ENCODE measurements at regions not wholly inside any gene's neighbourhood (a gene's known extent, or its start where the extent isn't known, plus 50 kb on each side); places are given as distances from the start of the nearest gene placed in this dataset.

DNA sequence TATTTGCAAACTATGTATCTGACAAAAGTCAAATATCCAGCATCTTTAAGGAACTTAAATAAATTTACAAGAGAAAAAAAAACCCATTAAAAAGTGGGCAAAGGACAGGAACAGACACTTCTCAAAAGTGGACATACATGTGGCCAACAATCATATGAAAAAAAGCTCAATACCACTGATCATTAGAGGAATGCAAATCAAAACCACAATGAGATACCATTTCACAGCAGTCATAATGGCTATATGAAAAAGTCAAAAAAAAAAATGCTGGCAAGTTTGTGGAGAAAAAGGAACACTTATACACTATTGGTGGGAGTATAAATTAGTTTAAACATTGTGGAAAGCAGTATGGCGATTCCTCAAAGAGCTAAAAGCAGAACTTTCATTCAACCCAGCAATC is 130.3 kb upstream of the LHCGR start:
- Histone ChIP-seq H3K36me3 (ENCODE audit: control insufficient read depth in 4 of 4, insufficient read depth in 4 of 4, low read length in 4 of 4) (no peaks in the 10 kb centered on the region), H3K4me3 (no peak overlapping the region), H3K27me3 (ENCODE audit: control insufficient read depth in 3 of 3, insufficient read depth in 3 of 3, low read length in 2 of 3) (no peaks in the 10 kb centered on the region), H3K9ac (ENCODE audit: insufficient read depth in 1 of 2, low read length in 2 of 2) (no peak overlapping the region), H3K27ac (ENCODE audit: low read depth in 1 of 2, low read length in 1 of 2) (no peak overlapping the region), H3K9me3 (ENCODE audit: control insufficient read depth in 4 of 4, insufficient read depth in 3 of 4, low read length in 3 of 4) (peaks cover 0 to 3% (median 0%) of the 10 kb centered on the region in 4 donors), H3K4me1 (ENCODE audit: control insufficient read depth in 5 of 5, insufficient read depth in 5 of 5, low read length in 5 of 5) (no peaks in the 10 kb centered on the region)
- whole genome bisulfite sequencing, 2 donors: 98 to 100% methylated on average over 1 of the region's 1 CpG
- DNase-seq: no peak
- no peak for ATAC-seq (ENCODE audit: insufficient read depth, low FRiP score)
- TF ChIP-seq, protein P1, sequence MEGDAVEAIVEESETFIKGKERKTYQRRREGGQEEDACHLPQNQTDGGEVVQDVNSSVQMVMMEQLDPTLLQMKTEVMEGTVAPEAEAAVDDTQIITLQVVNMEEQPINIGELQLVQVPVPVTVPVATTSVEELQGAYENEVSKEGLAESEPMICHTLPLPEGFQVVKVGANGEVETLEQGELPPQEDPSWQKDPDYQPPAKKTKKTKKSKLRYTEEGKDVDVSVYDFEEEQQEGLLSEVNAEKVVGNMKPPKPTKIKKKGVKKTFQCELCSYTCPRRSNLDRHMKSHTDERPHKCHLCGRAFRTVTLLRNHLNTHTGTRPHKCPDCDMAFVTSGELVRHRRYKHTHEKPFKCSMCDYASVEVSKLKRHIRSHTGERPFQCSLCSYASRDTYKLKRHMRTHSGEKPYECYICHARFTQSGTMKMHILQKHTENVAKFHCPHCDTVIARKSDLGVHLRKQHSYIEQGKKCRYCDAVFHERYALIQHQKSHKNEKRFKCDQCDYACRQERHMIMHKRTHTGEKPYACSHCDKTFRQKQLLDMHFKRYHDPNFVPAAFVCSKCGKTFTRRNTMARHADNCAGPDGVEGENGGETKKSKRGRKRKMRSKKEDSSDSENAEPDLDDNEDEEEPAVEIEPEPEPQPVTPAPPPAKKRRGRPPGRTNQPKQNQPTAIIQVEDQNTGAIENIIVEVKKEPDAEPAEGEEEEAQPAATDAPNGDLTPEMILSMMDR (IDR thresholded peaks at IDR 0.05; ENCODE audit: control extremely low read depth, extremely low read depth): no peak

DNA sequence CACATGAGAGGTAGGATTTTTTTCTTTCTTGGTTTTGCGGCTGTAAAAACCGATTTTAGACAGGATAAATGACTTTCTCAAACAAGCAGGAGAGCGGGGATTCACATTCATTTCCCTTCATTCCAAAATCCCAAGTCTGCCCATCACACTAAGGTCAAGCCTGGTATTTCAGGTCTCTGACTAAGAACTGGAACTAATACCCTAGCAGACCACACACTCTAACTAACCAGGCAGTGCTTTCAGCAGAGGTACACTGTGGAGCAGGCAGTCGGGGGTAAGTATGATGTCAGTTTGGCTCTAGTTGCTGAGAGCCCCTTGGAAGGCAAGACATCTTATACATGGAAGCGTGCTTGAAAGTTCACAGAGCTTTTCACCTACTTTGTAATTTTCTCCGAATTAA is 128.1 kb upstream of the LHCGR start:
- Histone ChIP-seq H3K9me3 (ENCODE audit: control insufficient read depth in 4 of 4, insufficient read depth in 3 of 4, low read length in 3 of 4) (peaks cover 0 to under 1% (median 0%) of the 10 kb centered on the region in 4 donors), H3K9ac (ENCODE audit: insufficient read depth in 1 of 2, low read length in 2 of 2) (no peak overlapping the region), H3K4me3 (no peak overlapping the region), H3K27ac (ENCODE audit: low read depth in 1 of 2, low read length in 1 of 2) (no peak overlapping the region), H3K36me3 (ENCODE audit: control insufficient read depth in 4 of 4, insufficient read depth in 4 of 4, low read length in 4 of 4) (no peaks in the 10 kb centered on the region), H3K4me1 (ENCODE audit: control insufficient read depth in 5 of 5, insufficient read depth in 5 of 5, low read length in 5 of 5) (no peaks in the 10 kb centered on the region), H3K27me3 (ENCODE audit: control insufficient read depth in 3 of 3, insufficient read depth in 3 of 3, low read length in 2 of 3) (no peaks in the 10 kb centered on the region)
- TF ChIP-seq, protein P1 (IDR thresholded peaks at IDR 0.05; ENCODE audit: control extremely low read depth, extremely low read depth): no peak
- WGBS, 2 donors: 87 to 91% methylated on average over 6 of the region's 6 CpGs
- no peak for DNase-seq
- no peak for ATAC-seq (ENCODE audit: insufficient read depth, low FRiP score)

DNA sequence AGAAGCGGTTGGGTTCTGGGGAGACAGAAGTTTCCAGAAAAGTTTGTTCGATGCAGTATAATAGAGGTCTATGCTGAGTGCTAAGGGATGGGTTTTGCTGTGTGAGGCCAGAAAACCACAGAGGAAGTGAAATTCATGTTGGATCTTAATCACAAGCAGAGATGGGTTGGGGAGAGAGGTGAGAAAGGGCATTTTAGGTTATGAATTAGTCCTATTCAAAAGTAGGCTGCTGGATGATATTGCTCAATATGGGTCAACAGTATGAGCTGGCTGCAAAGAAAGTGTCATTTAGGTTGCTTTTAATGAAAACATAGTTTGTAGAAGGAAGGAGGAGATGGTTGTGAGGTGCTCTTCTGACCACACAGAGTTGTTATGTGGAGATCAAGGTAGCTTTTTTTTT is 118.8 kb upstream of the LHCGR start:
- Histone ChIP-seq H3K4me1 (ENCODE audit: control insufficient read depth in 5 of 5, insufficient read depth in 5 of 5, low read length in 5 of 5) (no peaks in the 10 kb centered on the region), H3K9ac (ENCODE audit: insufficient read depth in 1 of 2, low read length in 2 of 2) (no peak overlapping the region), H3K9me3 (ENCODE audit: control insufficient read depth in 4 of 4, insufficient read depth in 3 of 4, low read length in 3 of 4) (no peaks in the 10 kb centered on the region), H3K27me3 (ENCODE audit: control insufficient read depth in 3 of 3, insufficient read depth in 3 of 3, low read length in 2 of 3) (peaks cover 0 to 3% (median 0%) of the 10 kb centered on the region in 3 donors), H3K4me3 (no peak overlapping the region), H3K27ac (ENCODE audit: low read depth in 1 of 2, low read length in 1 of 2) (no peak overlapping the region), H3K36me3 (ENCODE audit: control insufficient read depth in 4 of 4, insufficient read depth in 4 of 4, low read length in 4 of 4) (no peaks in the 10 kb centered on the region)
- no peak for ATAC-seq (ENCODE audit: insufficient read depth, low FRiP score)
- 79 to 91% methylated on average over 2 of the region's 2 CpGs for WGBS, 2 donors
- TF ChIP-seq, protein P1 (IDR thresholded peaks at IDR 0.05; ENCODE audit: control extremely low read depth, extremely low read depth): no peak
- DNase-seq: no peak

DNA sequence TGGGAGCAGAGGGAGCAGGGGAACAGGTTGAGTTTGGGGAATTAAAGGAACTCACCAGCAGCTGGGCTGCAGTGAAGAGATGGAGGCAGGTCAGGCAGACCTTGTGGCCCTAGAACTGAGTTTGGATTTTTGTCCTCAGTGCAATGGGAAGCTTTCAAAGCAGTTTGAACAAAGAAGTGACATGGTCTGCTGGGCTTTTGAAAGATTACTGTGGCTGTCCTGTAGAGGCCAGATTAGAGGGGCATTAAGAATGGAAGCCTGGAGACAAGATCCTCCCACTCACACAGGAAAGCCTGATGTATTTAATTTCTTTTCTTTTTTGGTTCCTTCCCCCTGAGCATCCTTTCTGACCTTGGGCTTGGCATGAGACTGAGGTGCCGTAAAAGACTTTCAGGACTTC is 118.1 kb upstream of the LHCGR start:
- H3K36me3 ChIP-seq (ENCODE audit: control insufficient read depth in 4 of 4, insufficient read depth in 4 of 4, low read length in 4 of 4): no peaks in the 10 kb centered on the region
- no peaks in the 10 kb centered on the region for H3K4me1 ChIP-seq (ENCODE audit: control insufficient read depth in 5 of 5, insufficient read depth in 5 of 5, low read length in 5 of 5)
- 90 to 95% methylated on average over 1 of the region's 1 CpG for WGBS, 2 donors
- no peak overlapping the region for H3K4me3 ChIP-seq
- no peak overlapping the region for H3K9ac ChIP-seq (ENCODE audit: insufficient read depth in 1 of 2, low read length in 2 of 2)
- no peak overlapping the region for H3K27ac ChIP-seq (ENCODE audit: low read depth in 1 of 2, low read length in 1 of 2)
- DNase-seq (no peak), ATAC-seq (ENCODE audit: insufficient read depth, low FRiP score) (no peak)
- no peaks in the 10 kb centered on the region for H3K9me3 ChIP-seq (ENCODE audit: control insufficient read depth in 4 of 4, insufficient read depth in 3 of 4, low read length in 3 of 4)
- TF ChIP-seq, protein P1 (IDR thresholded peaks at IDR 0.05; ENCODE audit: control extremely low read depth, extremely low read depth): no peak
- peaks cover 0 to 3% (median 0%) of the 10 kb centered on the region in 3 donors for H3K27me3 ChIP-seq (ENCODE audit: control insufficient read depth in 3 of 3, insufficient read depth in 3 of 3, low read length in 2 of 3)

Measured in lung (tissue), 11 donors.